IMR-90 (cell line): ENCODE measurements at regions not wholly inside any gene's neighbourhood (a gene's known extent, or its start where the extent isn't known, plus 50 kb on each side); places are given as distances from the start of the nearest gene placed in this dataset.

Experiments used
- ATAC-seq: fragments of 200-7000 bp; cut with Tn5 transposase; 2 replicates; pipeline ENCODE4 v1.9.1; 2020; ENCODE audit warnings: low read depth, mild to moderate bottlenecking, moderate library complexity
- BruUV-seq: library from RNA; stranded (reverse); fragments of 400-500 nt; replicated peaks from 2 replicates; lab custom pipeline; 2021; lab: Mats Ljungman, UMichigan
- CTCF ChIA-PET: fragments of 300-600 bp; formaldehyde crosslinking; extraction: SDS; loops from one replicate; lab custom pipeline; 2021; ENCODE audit warnings: antibody characterized with exemption; lab: Yijun Ruan, JAX
- POLR2A ChIA-PET: fragments of 300-600 bp; sonication (Branson Sonifier 250); formaldehyde crosslinking; loops from one replicate; lab custom pipeline; 2022; ENCODE audit warnings: antibody characterized with exemption; ENCODE audit not compliant: unreplicated experiment; lab: Charles Lee
- DNase-seq: peaks from one replicate; pipeline ENCODE4 v3.0.0; 2013
- H2AFZ ChIP-seq: replicated peaks from 2 replicates; pipeline ENCODE3; 2013; ENCODE audit warnings: low read length, mild to moderate bottlenecking; ENCODE audit not compliant: poor library complexity
- H2AK5ac ChIP-seq: 2 replicates; pipeline ENCODE4 v1.6.1; 2013; ENCODE audit warnings: low read depth, low read length, inconsistent platforms
- H2AK9ac ChIP-seq: replicated peaks from 2 replicates; pipeline ENCODE3; 2013; ENCODE audit warnings: mild to moderate bottlenecking, low read depth, low read length, moderate library complexity; ENCODE audit not compliant: poor library complexity
- H2BK120ac ChIP-seq: 2 replicates; pipeline ENCODE4 v1.6.1; 2013; ENCODE audit warnings: low read depth, low read length, inconsistent platforms
- H2BK15ac ChIP-seq: 3 replicates; pipeline ENCODE4 v1.6.1; 2013; ENCODE audit warnings: low read depth, low read length, inconsistent platforms
- H2BK20ac ChIP-seq: 2 replicates; pipeline ENCODE4 v1.6.1; 2013; ENCODE audit warnings: low read depth, mild to moderate bottlenecking, inconsistent platforms, low read length, moderate library complexity
- H2BK5ac ChIP-seq: 2 replicates; pipeline ENCODE4 v1.6.1; 2013; ENCODE audit warnings: mild to moderate bottlenecking, low read depth, low read length, inconsistent platforms; ENCODE audit not compliant: poor library complexity, severe bottlenecking
- H3K14ac ChIP-seq: replicated peaks from 2 replicates; pipeline ENCODE4 v1.6.1; 2013; ENCODE audit warnings: low read depth, low read length, inconsistent platforms
- H3K18ac ChIP-seq: 2 replicates; pipeline ENCODE4 v1.6.1; 2013; ENCODE audit warnings: low read depth, low read length, control low read depth
- H3K23ac ChIP-seq: 2 replicates; pipeline ENCODE4 v1.6.1; 2013; ENCODE audit warnings: low read depth, low read length, inconsistent platforms
- H3K27ac ChIP-seq: 2 replicates; pipeline ENCODE4 v1.5.1; 2013; ENCODE audit warnings: mild to moderate bottlenecking, control low read depth, low read length; ENCODE audit not compliant: insufficient read depth
- H3K27me3 ChIP-seq: 2 replicates; pipeline ENCODE4 v1.6.1; 2013; ENCODE audit warnings: low read length; ENCODE audit not compliant: control insufficient read depth, insufficient read depth
- H3K36me3 ChIP-seq: 2 replicates; pipeline ENCODE4 v1.6.1; 2013; ENCODE audit warnings: low read length, mixed read lengths; ENCODE audit not compliant: control insufficient read depth, insufficient read depth
- H3K4ac ChIP-seq: 2 replicates; pipeline ENCODE4 v1.6.1; 2013; ENCODE audit warnings: low read depth, low read length, inconsistent platforms
- H3K4me1 ChIP-seq: 2 replicates; pipeline ENCODE4 v1.6.1; 2013; ENCODE audit warnings: low read length, mixed read lengths; ENCODE audit not compliant: control insufficient read depth, insufficient read depth
- H3K4me2 ChIP-seq: 2 replicates; pipeline ENCODE4 v1.6.1; 2013; ENCODE audit warnings: low read depth, mild to moderate bottlenecking, control low read depth, low read length, moderate library complexity
- H3K4me3 ChIP-seq: 2 replicates; pipeline ENCODE4 v1.5.1; 2013; ENCODE audit warnings: low read depth, mild to moderate bottlenecking, control low read depth, low read length, moderate library complexity; ENCODE audit not compliant: insufficient read depth
- H3K56ac ChIP-seq: 2 replicates; pipeline ENCODE4 v1.6.1; 2013; ENCODE audit warnings: low read length, inconsistent platforms; ENCODE audit not compliant: insufficient read depth; ENCODE audit errors: extremely low read depth
- H3K79me1 ChIP-seq, 2 experiments: 2 replicates each; pipeline ENCODE4 v1.6.1; 2013; ENCODE audit warnings: low read length in 2 of 2, inconsistent platforms in 1 of 2, low read depth in 1 of 2
- H3K9ac ChIP-seq: 2 replicates; pipeline ENCODE4 v1.6.1; 2013; ENCODE audit warnings: low read depth, low read length, control low read depth
- H3K9me1 ChIP-seq: 2 replicates; pipeline ENCODE4 v1.6.1; 2013; ENCODE audit warnings: low read length, inconsistent platforms; ENCODE audit not compliant: insufficient read depth
- H3K9me3 ChIP-seq: 2 replicates; pipeline ENCODE4 v1.6.1; 2013; ENCODE audit warnings: low read length; ENCODE audit not compliant: control insufficient read depth, insufficient read depth
- H4K20me1 ChIP-seq: 2 replicates; pipeline ENCODE4 v1.6.1; 2013; ENCODE audit warnings: low read length, inconsistent platforms; ENCODE audit not compliant: insufficient read depth
- H4K5ac ChIP-seq: 2 replicates; pipeline ENCODE4 v1.6.1; 2013; ENCODE audit warnings: mild to moderate bottlenecking, low read depth, low read length, control low read depth
- H4K8ac ChIP-seq, 2 experiments: 2 replicates each; pipeline ENCODE4 v1.6.1; 2013; ENCODE audit warnings: low read depth in 2 of 2, low read length in 2 of 2, control low read depth in 1 of 2, inconsistent platforms in 1 of 2
- H4K91ac ChIP-seq: 2 replicates; pipeline ENCODE4 v1.6.1; 2013; ENCODE audit warnings: low read depth, low read length, inconsistent platforms; ENCODE audit not compliant: insufficient read depth
- BHLHE40 ChIP-seq: fragments of 150-350 bp; IDR thresholded peaks from 2 replicates; pipeline ENCODE4 v1.6.1; 2016; ENCODE audit warnings: mild to moderate bottlenecking, low read depth, low read length
- CEBPB ChIP-seq: IDR thresholded peaks from 2 replicates; pipeline ENCODE4 v1.6.1; 2012; ENCODE audit warnings: low read depth, low read length, improper control_type of control experiment
- CHD1 ChIP-seq: IDR thresholded peaks from 2 replicates; pipeline ENCODE4 v1.6.1; 2012; ENCODE audit warnings: low read depth, low read length, improper control_type of control experiment
- CTCF ChIP-seq: conservative IDR thresholded peaks from 2 replicates; pipeline ENCODE4 v1.5.1; 2012; ENCODE audit warnings: mild to moderate bottlenecking, low read depth, low read length, improper control_type of control experiment
- ELK1 ChIP-seq: fragments of 150-350 bp; IDR thresholded peaks from 2 replicates; pipeline ENCODE4 v1.6.1; 2016; ENCODE audit warnings: low read depth, mild to moderate bottlenecking, low read length, moderate library complexity, borderline replicate concordance
- FOS ChIP-seq: fragments of 150-350 bp; IDR thresholded peaks from 2 replicates; pipeline ENCODE4 v1.6.1; 2016; ENCODE audit warnings: low read depth, low read length
- MAFK ChIP-seq: IDR thresholded peaks from 2 replicates; pipeline ENCODE4 v1.6.1; 2012; ENCODE audit warnings: low read depth, low read length, improper control_type of control experiment
- MAZ ChIP-seq: IDR thresholded peaks from 2 replicates; pipeline ENCODE4 v1.6.1; 2012; ENCODE audit warnings: low read depth, mild to moderate bottlenecking, low read length, improper control_type of control experiment, moderate library complexity, borderline replicate concordance
- MXI1 ChIP-seq: IDR thresholded peaks from 2 replicates; pipeline ENCODE4 v1.6.1; 2012; ENCODE audit warnings: low read depth, mild to moderate bottlenecking, low read length, moderate library complexity, borderline replicate concordance
- NFE2L2 ChIP-seq: fragments of 150-350 bp; IDR thresholded peaks from 2 replicates; pipeline ENCODE4 v1.6.1; 2016; ENCODE audit warnings: low read depth, mild to moderate bottlenecking, low read length
- POLR2A ChIP-seq: IDR thresholded peaks from 2 replicates; pipeline ENCODE4 v1.6.1; 2012; ENCODE audit warnings: mild to moderate bottlenecking, low read depth, low read length
- RAD21 ChIP-seq: IDR thresholded peaks from 2 replicates; pipeline ENCODE4 v1.6.1; 2012; ENCODE audit warnings: low read length, improper control_type of control experiment
- RCOR1 ChIP-seq: IDR thresholded peaks from 2 replicates; pipeline ENCODE4 v1.6.1; 2012; ENCODE audit warnings: mild to moderate bottlenecking, low read length, improper control_type of control experiment; ENCODE audit not compliant: insufficient replicate concordance
- RFX5 ChIP-seq: IDR thresholded peaks from 2 replicates; pipeline ENCODE4 v1.8.0; 2012; ENCODE audit warnings: low read depth, mild to moderate bottlenecking, low read length, moderate library complexity
- SMC3 ChIP-seq: fragments of 150-350 bp; IDR thresholded peaks from 2 replicates; pipeline ENCODE4 v1.6.1; 2016; ENCODE audit warnings: low read depth, mild to moderate bottlenecking, antibody characterized with exemption, low read length, moderate library complexity
- dilution Hi-C: fragments of 300-500 bp; cut with HindIII; formaldehyde crosslinking; loops from one replicate; pipeline ENCODE4 v1.14.3; 2018; ENCODE audit warnings: low sequenced_read_pairs; ENCODE audit not compliant: unreplicated experiment
- in situ Hi-C: fragments of 300-500 bp; cut with MboI; formaldehyde crosslinking; loops from 3 replicates; pipeline ENCODE4 v1.14.3; 2019; ENCODE audit warnings: low sequenced_read_pairs, inconsistent platforms, mixed read lengths
- intact Hi-C: fragments of 100-400 bp; cut with micrococcal nuclease; formaldehyde crosslinking; loops from 2 replicates; pipeline ENCODE4 v1.10.0; 2022
- TF ChIP-seq, protein P1 (sequence below): fragments of 150-350 bp; IDR thresholded peaks from 2 replicates; pipeline ENCODE4 v1.6.1; 2017; ENCODE audit warnings: mild to moderate bottlenecking, antibody characterized with exemption, low read length, low read depth

DNA sequence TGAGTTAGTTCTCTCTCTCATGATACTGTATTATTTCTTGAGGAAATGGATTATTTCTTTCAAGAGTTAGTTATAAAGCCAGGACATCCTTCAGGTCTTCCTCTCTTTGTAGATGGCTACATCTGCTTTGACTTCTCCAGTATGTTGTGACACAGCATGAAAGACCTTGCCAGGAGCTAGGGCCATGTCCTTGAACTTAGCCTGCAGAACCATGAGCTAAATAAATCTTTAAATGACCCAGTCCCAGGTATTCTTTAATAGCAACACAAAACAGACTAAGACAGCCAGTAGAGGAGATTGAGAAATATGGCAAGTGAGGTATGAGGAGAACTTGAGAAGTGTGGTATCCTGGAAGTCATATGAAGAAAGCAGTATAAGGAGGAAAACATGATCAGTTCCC, 214.9 kb upstream of the PPP1R3A start:
- Histone ChIP-seq H2BK120ac (no peak overlapping the region), H4K20me1 (no peaks in the 10 kb centered on the region), H3K56ac (no peak overlapping the region), H2BK15ac (no peak overlapping the region), H3K9me1 (no peaks in the 10 kb centered on the region), H4K5ac (no peak overlapping the region), H2BK20ac (no peak overlapping the region), H3K4me3 (no peak overlapping the region), H4K91ac (no peak overlapping the region), H3K4me1 (no peaks in the 10 kb centered on the region), H3K36me3 (no peaks in the 10 kb centered on the region), H3K79me1 (no peaks in the 10 kb centered on the region), H3K27me3 (no peaks in the 10 kb centered on the region), H2BK5ac (no peak overlapping the region), H2AK9ac (no peak overlapping the region), H3K4me2 (no peak overlapping the region), H3K4ac (no peak overlapping the region), H3K18ac (no peak overlapping the region), H3K9ac (no peak overlapping the region), H3K9me3 (no peaks in the 10 kb centered on the region), H2AK5ac (no peak overlapping the region), H3K27ac (no peak overlapping the region), H3K14ac (no peak overlapping the region), H3K23ac (no peak overlapping the region), H2AFZ (no peak overlapping the region), H4K8ac (no peak overlapping the region)
- ATAC-seq (no peak), DNase-seq (no peak)
- dilution Hi-C loops (no loop called here), in situ Hi-C loops (no loop called here), intact Hi-C loops (no loop called here)
- ChIA-PET CTCF (no interaction called here), POLR2A (no interaction called here)
- no TSS peak for BruUV-seq
- TF ChIP-seq CTCF (no peak), RCOR1 (no peak), MXI1 (no peak), RFX5 (no peak), RAD21 (no peak), POLR2A (no peak), FOS (no peak), CEBPB (no peak), MAFK (no peak), CHD1 (no peak), BHLHE40 (no peak), SMC3 (no peak), NFE2L2 (no peak), MAZ (no peak), ELK1 (no peak)
- TF ChIP-seq, protein P1, sequence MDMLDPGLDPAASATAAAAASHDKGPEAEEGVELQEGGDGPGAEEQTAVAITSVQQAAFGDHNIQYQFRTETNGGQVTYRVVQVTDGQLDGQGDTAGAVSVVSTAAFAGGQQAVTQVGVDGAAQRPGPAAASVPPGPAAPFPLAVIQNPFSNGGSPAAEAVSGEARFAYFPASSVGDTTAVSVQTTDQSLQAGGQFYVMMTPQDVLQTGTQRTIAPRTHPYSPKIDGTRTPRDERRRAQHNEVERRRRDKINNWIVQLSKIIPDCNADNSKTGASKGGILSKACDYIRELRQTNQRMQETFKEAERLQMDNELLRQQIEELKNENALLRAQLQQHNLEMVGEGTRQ: no peak
